ENCODE measurements at regions not wholly inside any gene's neighbourhood (a gene's known extent, or its start where the extent isn't known, plus 50 kb on each side); places are given as distances from the start of the nearest gene placed in this dataset.

DNA sequence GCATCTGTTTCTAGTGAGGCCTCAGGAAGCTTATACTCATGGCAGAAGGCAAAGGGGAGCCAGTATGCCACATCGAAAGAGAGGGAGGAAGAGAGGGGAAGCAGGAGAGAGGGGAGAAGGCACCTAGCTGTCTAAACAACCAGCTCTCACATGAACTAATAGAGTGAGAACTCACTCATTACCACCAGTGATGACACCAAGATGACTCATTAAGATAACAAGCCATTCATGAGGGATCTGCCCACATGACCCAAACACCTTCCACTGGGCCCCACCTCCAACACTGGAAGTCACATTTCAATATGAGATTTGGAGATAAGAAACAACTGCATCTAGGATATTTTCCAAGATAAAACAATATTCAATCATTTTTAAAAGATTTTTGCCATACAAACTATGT, 753.9 kb upstream of the ZEB2 start:
- TF ChIP-seq, protein P1, sequence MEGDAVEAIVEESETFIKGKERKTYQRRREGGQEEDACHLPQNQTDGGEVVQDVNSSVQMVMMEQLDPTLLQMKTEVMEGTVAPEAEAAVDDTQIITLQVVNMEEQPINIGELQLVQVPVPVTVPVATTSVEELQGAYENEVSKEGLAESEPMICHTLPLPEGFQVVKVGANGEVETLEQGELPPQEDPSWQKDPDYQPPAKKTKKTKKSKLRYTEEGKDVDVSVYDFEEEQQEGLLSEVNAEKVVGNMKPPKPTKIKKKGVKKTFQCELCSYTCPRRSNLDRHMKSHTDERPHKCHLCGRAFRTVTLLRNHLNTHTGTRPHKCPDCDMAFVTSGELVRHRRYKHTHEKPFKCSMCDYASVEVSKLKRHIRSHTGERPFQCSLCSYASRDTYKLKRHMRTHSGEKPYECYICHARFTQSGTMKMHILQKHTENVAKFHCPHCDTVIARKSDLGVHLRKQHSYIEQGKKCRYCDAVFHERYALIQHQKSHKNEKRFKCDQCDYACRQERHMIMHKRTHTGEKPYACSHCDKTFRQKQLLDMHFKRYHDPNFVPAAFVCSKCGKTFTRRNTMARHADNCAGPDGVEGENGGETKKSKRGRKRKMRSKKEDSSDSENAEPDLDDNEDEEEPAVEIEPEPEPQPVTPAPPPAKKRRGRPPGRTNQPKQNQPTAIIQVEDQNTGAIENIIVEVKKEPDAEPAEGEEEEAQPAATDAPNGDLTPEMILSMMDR (conservative IDR thresholded peaks at IDR 0.05), result no peak
- TF ChIP-seq EZH2 (IDR thresholded peaks at IDR 0.05; ENCODE audit: low read depth), result no peak
